NCI-H2029 (cell line): ENCODE measurements at regions not wholly inside any gene's neighbourhood (a gene's known extent, or its start where the extent isn't known, plus 50 kb on each side); places are given as distances from the start of the nearest gene placed in this dataset.
"Not testable (repeated sequence)": the region's sequence is repeated elsewhere in the genome, so short reads cannot be mapped to it uniquely, and the experiment has no call there.

ENCODE experiments used
- DNase-seq: peaks from one replicate; lab custom pipeline; 2025; lab: John Stamatoyannopoulos, UW

- no peak for DNase-seq
Measured at GRCh38 chr6:150683320-150683719, 83.6 kb downstream of the PLEKHG1 start.

GRCh38 chr6:150684161-150684560 lies 84.5 kb downstream of the PLEKHG1 start:
- DNase-seq = no peak

GRCh38 chr6:150684714-150685459 lies 85.2 kb downstream of the PLEKHG1 start:
- DNase-seq = no peak

GRCh38 chr6:150685860-150686259 lies 86.2 kb downstream of the PLEKHG1 start:
- peak; percentile 4 for DNase-seq

GRCh38 chr6:150686566-150686965 lies 86.9 kb downstream of the PLEKHG1 start:
- no peak for DNase-seq

GRCh38 chr6:150687508-150687907 lies 87.8 kb downstream of the PLEKHG1 start:
- no peak for DNase-seq

GRCh38 chr6:150689900-150690590 lies 90.4 kb downstream of the PLEKHG1 start:
- no peak for DNase-seq

GRCh38 chr6:150690681-150691080 lies 91.0 kb downstream of the PLEKHG1 start:
- no peak for DNase-seq

- DNase-seq = no peak
Measured at GRCh38 chr6:150691463-150691862, 91.8 kb downstream of the PLEKHG1 start.

GRCh38 chr6:150692604-150693003 lies 92.9 kb downstream of the PLEKHG1 start:
- DNase-seq = no peak

- DNase-seq = no peak
Measured at GRCh38 chr6:150694889-150695288, 95.2 kb downstream of the PLEKHG1 start.

GRCh38 chr6:150695652-150696051 lies 96.0 kb downstream of the PLEKHG1 start:
- DNase-seq = no peak

GRCh38 chr6:150696190-150696589 lies 96.5 kb downstream of the PLEKHG1 start:
- peak; percentile 13 for DNase-seq

- DNase-seq = not testable (repeated sequence)
Measured at GRCh38 chr6:150696918-150697317, 97.2 kb downstream of the PLEKHG1 start.

- DNase-seq = no peak
Measured at GRCh38 chr6:150697515-150697914, 97.8 kb downstream of the PLEKHG1 start.

GRCh38 chr6:150698391-150698790 lies 98.7 kb downstream of the PLEKHG1 start:
- DNase-seq = no peak

- DNase-seq = no peak
Measured at GRCh38 chr6:150702675-150703074, 103.0 kb downstream of the PLEKHG1 start.

GRCh38 chr6:150704447-150705192 lies 104.9 kb downstream of the PLEKHG1 start:
- no peak for DNase-seq

GRCh38 chr6:150705392-150705791 lies 105.7 kb downstream of the PLEKHG1 start:
- no peak for DNase-seq

GRCh38 chr6:150710236-150710635 lies 110.6 kb downstream of the PLEKHG1 start:
- no peak for DNase-seq

GRCh38 chr6:150711061-150711460 lies 111.4 kb downstream of the PLEKHG1 start:
- DNase-seq = no peak

GRCh38 chr6:150711584-150712504 lies 112.2 kb downstream of the PLEKHG1 start:
- no peak for DNase-seq
